ENCODE measurements at regions not wholly inside any gene's neighbourhood (a gene's known extent, or its start where the extent isn't known, plus 50 kb on each side); places are given as distances from the start of the nearest gene placed in this dataset.

DNA sequence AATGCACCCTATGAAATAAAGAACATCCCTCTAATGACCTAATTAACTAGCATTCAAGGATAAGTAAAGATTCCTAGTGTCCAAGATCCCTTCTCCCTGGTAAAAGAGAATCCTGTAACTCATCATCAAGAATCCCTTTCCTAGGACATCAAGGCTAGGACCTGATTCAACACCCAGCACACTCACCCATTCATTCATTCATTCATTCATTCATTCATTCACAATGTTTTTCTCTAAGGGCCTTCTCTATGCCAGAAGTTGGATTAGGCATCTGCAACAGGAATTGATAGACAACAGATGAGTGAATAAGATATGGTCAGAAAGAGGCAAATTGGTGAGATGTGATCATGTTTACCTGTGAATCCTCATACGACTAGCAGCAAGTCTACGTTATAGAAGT is 126.8 kb downstream of the OSR1 start:
- Mint-ChIP-seq H3K36me3 (ENCODE audit: low read depth) (no peaks in the 10 kb centered on the region), H3K27ac (ENCODE audit: unreplicated experiment) (no peak overlapping the region), H3K4me3 (ENCODE audit: unreplicated experiment) (no peak overlapping the region), H3K4me1 (ENCODE audit: low read depth) (peaks cover 9% of the 10 kb centered on the region), H3K27me3 (ENCODE audit: low read depth) (peaks cover 2% of the 10 kb centered on the region), H3K9me3 (ENCODE audit: low read depth) (no peaks in the 10 kb centered on the region)
- no peak for DNase-seq (ENCODE audit: low spot score)
- TF ChIP-seq, protein P1, sequence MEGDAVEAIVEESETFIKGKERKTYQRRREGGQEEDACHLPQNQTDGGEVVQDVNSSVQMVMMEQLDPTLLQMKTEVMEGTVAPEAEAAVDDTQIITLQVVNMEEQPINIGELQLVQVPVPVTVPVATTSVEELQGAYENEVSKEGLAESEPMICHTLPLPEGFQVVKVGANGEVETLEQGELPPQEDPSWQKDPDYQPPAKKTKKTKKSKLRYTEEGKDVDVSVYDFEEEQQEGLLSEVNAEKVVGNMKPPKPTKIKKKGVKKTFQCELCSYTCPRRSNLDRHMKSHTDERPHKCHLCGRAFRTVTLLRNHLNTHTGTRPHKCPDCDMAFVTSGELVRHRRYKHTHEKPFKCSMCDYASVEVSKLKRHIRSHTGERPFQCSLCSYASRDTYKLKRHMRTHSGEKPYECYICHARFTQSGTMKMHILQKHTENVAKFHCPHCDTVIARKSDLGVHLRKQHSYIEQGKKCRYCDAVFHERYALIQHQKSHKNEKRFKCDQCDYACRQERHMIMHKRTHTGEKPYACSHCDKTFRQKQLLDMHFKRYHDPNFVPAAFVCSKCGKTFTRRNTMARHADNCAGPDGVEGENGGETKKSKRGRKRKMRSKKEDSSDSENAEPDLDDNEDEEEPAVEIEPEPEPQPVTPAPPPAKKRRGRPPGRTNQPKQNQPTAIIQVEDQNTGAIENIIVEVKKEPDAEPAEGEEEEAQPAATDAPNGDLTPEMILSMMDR (IDR thresholded peaks at IDR 0.05): no peak

GRCh38 chr2:19230626-19231025 is 127.8 kb downstream of the OSR1 start:
- Mint-ChIP-seq H3K27me3 (ENCODE audit: low read depth) (peaks cover 2% of the 10 kb centered on the region), H3K4me3 (ENCODE audit: unreplicated experiment) (no peak overlapping the region), H3K27ac (ENCODE audit: unreplicated experiment) (no peak overlapping the region), H3K4me1 (ENCODE audit: low read depth) (peaks cover 9% of the 10 kb centered on the region), H3K36me3 (ENCODE audit: low read depth) (no peaks in the 10 kb centered on the region), H3K9me3 (ENCODE audit: low read depth) (no peaks in the 10 kb centered on the region)
- TF ChIP-seq, protein P1 (IDR thresholded peaks at IDR 0.05): no peak
- DNase-seq (ENCODE audit: low spot score): no peak

GRCh38 chr2:19228715-19229114 is 129.7 kb downstream of the OSR1 start:
- Mint-ChIP-seq H3K4me3 (ENCODE audit: unreplicated experiment) (no peak overlapping the region), H3K9me3 (ENCODE audit: low read depth) (no peaks in the 10 kb centered on the region), H3K4me1 (ENCODE audit: low read depth) (peaks cover 9% of the 10 kb centered on the region), H3K36me3 (ENCODE audit: low read depth) (no peaks in the 10 kb centered on the region), H3K27me3 (ENCODE audit: low read depth) (peaks cover 2% of the 10 kb centered on the region), H3K27ac (ENCODE audit: unreplicated experiment) (no peak overlapping the region)
- TF ChIP-seq, protein P1 (IDR thresholded peaks at IDR 0.05): no peak
- no peak for DNase-seq (ENCODE audit: low spot score)

GRCh38 chr2:19228181-19228593 is 130.2 kb downstream of the OSR1 start:
- Mint-ChIP-seq H3K4me3 (ENCODE audit: unreplicated experiment) (no peak overlapping the region), H3K36me3 (ENCODE audit: low read depth) (no peaks in the 10 kb centered on the region), H3K9me3 (ENCODE audit: low read depth) (no peaks in the 10 kb centered on the region), H3K4me1 (ENCODE audit: low read depth) (peaks cover 9% of the 10 kb centered on the region), H3K27ac (ENCODE audit: unreplicated experiment) (no peak overlapping the region), H3K27me3 (ENCODE audit: low read depth) (peaks cover 2% of the 10 kb centered on the region)
- DNase-seq (ENCODE audit: low spot score): no peak
- TF ChIP-seq, protein P1 (IDR thresholded peaks at IDR 0.05): no peak

DNA sequence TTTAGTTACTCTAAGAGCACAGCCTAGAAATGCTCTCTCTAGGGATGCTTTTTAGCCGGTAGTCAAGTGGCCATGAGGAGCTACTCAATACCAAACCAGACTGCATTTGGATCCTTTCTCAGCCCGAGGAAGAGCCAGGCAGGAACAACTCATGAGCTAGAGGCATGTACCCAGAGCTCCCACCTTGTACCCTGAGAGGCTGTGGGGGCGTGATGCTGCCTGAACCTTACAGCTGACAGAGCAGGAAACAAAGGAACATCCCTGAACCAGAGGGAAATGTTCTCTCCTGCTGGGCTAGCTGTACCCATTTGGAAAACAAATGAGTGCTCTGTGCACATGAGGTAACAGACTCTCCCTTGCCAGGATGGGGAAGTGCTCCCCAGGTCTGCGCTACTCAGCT is 131.6 kb downstream of the OSR1 start:
- peaks cover 9% of the 10 kb centered on the region for H3K4me1 Mint-ChIP-seq (ENCODE audit: low read depth)
- no peak overlapping the region for H3K27ac Mint-ChIP-seq (ENCODE audit: unreplicated experiment)
- no peak overlapping the region for H3K4me3 Mint-ChIP-seq (ENCODE audit: unreplicated experiment)
- no peaks in the 10 kb centered on the region for H3K9me3 Mint-ChIP-seq (ENCODE audit: low read depth)
- peaks cover 2% of the 10 kb centered on the region for H3K27me3 Mint-ChIP-seq (ENCODE audit: low read depth)
- no peak for DNase-seq (ENCODE audit: low spot score)
- H3K36me3 Mint-ChIP-seq (ENCODE audit: low read depth): no peaks in the 10 kb centered on the region
- TF ChIP-seq, protein P1 (IDR thresholded peaks at IDR 0.05): no peak
